Left cardiac atrium (tissue), 4 donors: ENCODE measurements at regions not wholly inside any gene's neighbourhood (a gene's known extent, or its start where the extent isn't known, plus 50 kb on each side); places are given as distances from the start of the nearest gene placed in this dataset.

Source experiments
- ATAC-seq, 2 donors: fragments of 200-7000 bp; cut with Tn5 transposase; one replicate each; pipeline ENCODE4 v1.9.1; 2020; ENCODE audit warnings: mild to moderate bottlenecking in 2 of 2, moderate library complexity in 2 of 2
- DNase-seq: peaks from one replicate; pipeline ENCODE4 v3.0.0-alpha.2; 2020
- intact Hi-C, 2 donors: fragments of 100-400 bp; cut with DNase I; formaldehyde crosslinking; loops; one replicate each; pipeline versions ENCODE4 v1.14.1 to v1.15.1; 2022 to 2023
- donor health status: DM: no; HTN: yes; CAD: no.
- donor health status: DM: no; HTN: yes; CAD: no; lungs with severe emphysema.
- donor health status: DM: yes; HTN: yes; CAD: no.
- donor health status: Dilated cardiomyopathy.

- DNase-seq (no peak), ATAC-seq (no peak)
- intact Hi-C loops: no loop called here
These were observed 132.4 kb downstream of the CTTN start for GRCh38 chr11:70530629-70531185.

GRCh38 chr11:70531281-70532065 is 133.1 kb downstream of the CTTN start:
- DNase-seq (no peak), ATAC-seq (no peak)
- intact Hi-C loops: no loop called here

- ATAC-seq: no peak
- intact Hi-C loops: no loop called here
- no peak for DNase-seq
These were observed 133.7 kb downstream of the CTTN start for GRCh38 chr11:70532066-70532440.

- intact Hi-C loops: no loop called here
- ATAC-seq: no peak
- no peak for DNase-seq
These were observed 134.4 kb downstream of the CTTN start for GRCh38 chr11:70532731-70533130.

GRCh38 chr11:70535191-70535971 is 137.1 kb downstream of the CTTN start:
- intact Hi-C loops: no loop called here
- DNase-seq (no peak), ATAC-seq (no peak)

GRCh38 chr11:70536051-70536877 is 137.9 kb downstream of the CTTN start:
- intact Hi-C loops: no loop called here
- DNase-seq: no peak
- ATAC-seq: no peak

GRCh38 chr11:70537576-70538571 is 139.5 kb downstream of the CTTN start:
- ATAC-seq: no peak
- no peak for DNase-seq
- intact Hi-C loops: no loop called here

GRCh38 chr11:70538641-70539359 is 140.5 kb downstream of the CTTN start:
- no peak for DNase-seq
- ATAC-seq: no peak
- intact Hi-C loops: no loop called here

GRCh38 chr11:70539360-70540095 is 141.2 kb downstream of the CTTN start:
- DNase-seq (no peak), ATAC-seq (no peak)
- intact Hi-C loops: no loop called here

- ATAC-seq: no peak
- no peak for DNase-seq
- intact Hi-C loops: no loop called here
These were observed 141.9 kb downstream of the CTTN start for GRCh38 chr11:70540196-70540595.

GRCh38 chr11:70541176-70541575 is 142.8 kb downstream of the CTTN start:
- DNase-seq: no peak
- intact Hi-C loops: no loop called here
- ATAC-seq: no peak

GRCh38 chr11:70541699-70542098 is 143.4 kb downstream of the CTTN start:
- no peak for ATAC-seq

GRCh38 chr11:70542406-70542805 is 144.1 kb downstream of the CTTN start:
- DNase-seq: no peak
- no peak for ATAC-seq
- intact Hi-C loops: no loop called here

More at GRCh38 chr11:70541699-70542098, 143.4 kb downstream of the CTTN start:
- DNase-seq: no peak
- intact Hi-C loops: no loop called here

GRCh38 chr11:70542811-70543210 is 144.5 kb downstream of the CTTN start:
- intact Hi-C loops: no loop called here
- DNase-seq: no peak
- ATAC-seq: no peak

- ATAC-seq (no peak), DNase-seq (no peak)
- intact Hi-C loops: no loop called here
These were observed 145.3 kb downstream of the CTTN start for GRCh38 chr11:70543611-70544010.

GRCh38 chr11:70544067-70544773 is 145.9 kb downstream of the CTTN start:
- intact Hi-C loops: no loop called here
- no peak for ATAC-seq
- no peak for DNase-seq
